DOHH2 (cell line): ENCODE measurements at regions not wholly inside any gene's neighbourhood (a gene's known extent, or its start where the extent isn't known, plus 50 kb on each side); places are given as distances from the start of the nearest gene placed in this dataset.

Experiments
- H3F3A ChIP-seq: fragments of 200-600 bp; sonication (generic), shearing (Covaris generic); 2 replicates; pipeline ENCODE4 v1.6.0; 2016; ENCODE audit warnings: antibody characterized with exemption, mild to moderate bottlenecking; ENCODE audit not compliant: control insufficient read depth, insufficient read depth
- H3K27ac ChIP-seq: fragments of 200-600 bp; sonication (generic); 2 replicates; pipeline ENCODE4 v1.5.1; 2014; ENCODE audit warnings: low read depth, mild to moderate bottlenecking, low read length, moderate library complexity
- H3K27me3 ChIP-seq: fragments of 200-600 bp; sonication (generic); 2 replicates; pipeline ENCODE4 v1.6.1; 2014; ENCODE audit warnings: mild to moderate bottlenecking, low read length, mixed read lengths; ENCODE audit not compliant: control insufficient read depth
- H3K36me3 ChIP-seq: fragments of 200-600 bp; sonication (generic); 2 replicates; pipeline ENCODE4 v1.6.1; 2014; ENCODE audit warnings: mild to moderate bottlenecking, low read length, moderate library complexity, mixed read lengths; ENCODE audit not compliant: control insufficient read depth
- H3K4me1 ChIP-seq: fragments of 200-600 bp; sonication (generic); 2 replicates; pipeline ENCODE4 v1.6.1; 2014; ENCODE audit warnings: mild to moderate bottlenecking, low read length, mixed read lengths; ENCODE audit not compliant: control insufficient read depth
- H3K4me2 ChIP-seq: fragments of 200-600 bp; sonication (generic); 2 replicates; pipeline ENCODE4 v1.6.0; 2014; ENCODE audit warnings: mild to moderate bottlenecking, low read length, moderate library complexity
- H3K4me3 ChIP-seq: fragments of 200-600 bp; sonication (generic); 2 replicates; pipeline ENCODE4 v1.5.1; 2014; ENCODE audit warnings: mild to moderate bottlenecking, low read length, mixed read lengths
- H3K79me2 ChIP-seq: fragments of 200-600 bp; sonication (generic); 2 replicates; pipeline ENCODE4 v1.6.1; 2014; ENCODE audit warnings: mild to moderate bottlenecking, low read length, mixed read lengths; ENCODE audit not compliant: control insufficient read depth
- H3K9me2 ChIP-seq: fragments of 200-600 bp; sonication (generic); replicated peaks from 2 replicates; pipeline ENCODE4 v1.6.1; 2014; ENCODE audit warnings: mild to moderate bottlenecking, low read length, mixed read lengths; ENCODE audit not compliant: control insufficient read depth
- H3K9me3 ChIP-seq: fragments of 200-600 bp; sonication (generic); 2 replicates; pipeline ENCODE4 v1.6.1; 2014; ENCODE audit warnings: antibody characterized with exemption, low read length, mixed read lengths; ENCODE audit not compliant: control insufficient read depth, insufficient read depth
- H4K20me1 ChIP-seq: fragments of 200-600 bp; sonication (generic); 2 replicates; pipeline ENCODE4 v1.6.0; 2014; ENCODE audit warnings: low read depth, mild to moderate bottlenecking, antibody characterized with exemption, low read length, moderate library complexity; ENCODE audit not compliant: control insufficient read depth, insufficient read depth
- CTCF ChIP-seq: fragments of 200-600 bp; sonication (generic); IDR thresholded peaks from one replicate; pipeline ENCODE4 v1.5.1; 2014; ENCODE audit warnings: antibody characterized with exemption, mild to moderate bottlenecking, low read depth, low read length; ENCODE audit not compliant: poor library complexity, severe bottlenecking
- EZH2phosphoT487 ChIP-seq: fragments of 200-600 bp; sonication (generic); IDR thresholded peaks from 2 replicates; pipeline ENCODE4 v1.6.1; 2017; ENCODE audit warnings: borderline replicate concordance, mild to moderate bottlenecking, antibody characterized with exemption, low read length, moderate library complexity, mixed read lengths

- TF ChIP-seq CTCF (no peak), EZH2phosphoT487 (no peak)
- H3K36me3 ChIP-seq, result no peaks in the 10 kb centered on the region
These were observed 51.4 kb upstream of the SGCG start for GRCh38 chr13:23129331-23129730.

More at GRCh38 chr13:23129331-23129730, 51.4 kb upstream of the SGCG start:
- H3K4me3 ChIP-seq, result no peak overlapping the region
- H3K9me3 ChIP-seq, result no peaks in the 10 kb centered on the region
- H3K4me1 ChIP-seq, result no peaks in the 10 kb centered on the region
- no peaks in the 10 kb centered on the region for H3K9me2 ChIP-seq
- no peaks in the 10 kb centered on the region for H4K20me1 ChIP-seq
- H3K27ac ChIP-seq, result no peak overlapping the region
- H3K27me3 ChIP-seq, result no peaks in the 10 kb centered on the region
- H3F3A ChIP-seq, result no peaks in the 10 kb centered on the region
- H3K79me2 ChIP-seq, result no peaks in the 10 kb centered on the region
- H3K4me2 ChIP-seq, result no peak overlapping the region
